ENCODE measurements at regions not wholly inside any gene's neighbourhood (a gene's known extent, or its start where the extent isn't known, plus 50 kb on each side); places are given as distances from the start of the nearest gene placed in this dataset.

- TF ChIP-seq CTCF (IDR thresholded peaks at IDR 0.05 in 2 of 3, conservative IDR thresholded peaks at IDR 0.05 in 1 of 3; ENCODE audit: borderline replicate concordance in 1 of 3, insufficient read depth in 1 of 3, low read depth in 2 of 3, low read length in 2 of 3) (no peak), ZNF274 (IDR thresholded peaks at IDR 0.05; ENCODE audit: low read depth, low read length) (no peak), SIN3A (IDR thresholded peaks at IDR 0.05; ENCODE audit: low read depth) (no peak), POLR2A (IDR thresholded peaks at IDR 0.05; ENCODE audit: borderline replicate concordance, extremely low read depth, insufficient read depth, insufficient read length) (no peak), ZFX (IDR thresholded peaks at IDR 0.05) (no peak)
Observed at GRCh38 chr16:72569677-72570076, 397.7 kb upstream of the PMFBP1 start.

Data from HCT116 (cell line).